Left colon (tissue), 2 donors: ENCODE measurements at regions not wholly inside any gene's neighbourhood (a gene's known extent, or its start where the extent isn't known, plus 50 kb on each side); places are given as distances from the start of the nearest gene placed in this dataset.
"Not testable (repeated sequence)": the region's sequence is repeated elsewhere in the genome, so short reads cannot be mapped to it uniquely, and the experiment has no call there.

Experiments used
- ATAC-seq: fragments of 200-7000 bp; cut with Tn5 transposase; one replicate; pipeline ENCODE4 v1.9.1; 2020; ENCODE audit warnings: mild to moderate bottlenecking, moderate library complexity
- DNase-seq, 2 donors: peaks; one replicate each; pipeline ENCODE4 v3.0.0-alpha.2; 2020
- intact Hi-C, 2 donors: fragments of 100-400 bp; cut with DNase I in 1 of 2; cut with micrococcal nuclease in 1 of 2; formaldehyde crosslinking; loops; one replicate each; pipeline versions ENCODE4 v1.11.2 to v1.14.0; 2022; cut with DNase I, micrococcal nuclease
- donor health status: DM: no; HTN: no; CAD: no.
- donor health status: DM: yes; HTN: yes; CAD: no.

GRCh38 chr2:104904889-104905288 lies 51.0 kb downstream of the POU3F3 start:
- DNase-seq: no peak
- intact Hi-C loops: no loop called here
- ATAC-seq: no peak

- DNase-seq (no peak), ATAC-seq (no peak)
- intact Hi-C loops: no loop called here
These were observed 55.4 kb downstream of the POU3F3 start for GRCh38 chr2:104909317-104909716.

DNA sequence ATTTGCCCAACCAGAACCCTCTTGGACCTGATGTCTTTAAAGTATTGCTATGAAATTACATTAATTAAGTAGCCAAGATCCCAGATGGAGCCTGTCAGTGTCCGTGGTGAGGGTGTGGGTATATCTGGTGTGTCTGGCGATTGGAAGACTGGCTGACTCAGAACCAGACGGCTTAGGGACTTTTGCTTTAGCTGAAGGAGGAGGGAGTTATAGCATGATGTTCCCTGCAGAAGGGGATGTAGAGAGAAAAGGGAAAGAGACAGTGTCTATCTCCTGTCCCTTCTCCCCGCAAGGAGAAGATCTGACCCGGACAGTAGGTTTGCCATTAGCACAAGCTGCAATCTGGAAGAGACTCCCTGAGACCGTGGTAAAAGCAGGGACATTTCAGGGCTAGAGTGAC lies 60.6 kb downstream of the POU3F3 start:
- intact Hi-C loops: no loop called here
- no peak for ATAC-seq

DNA sequence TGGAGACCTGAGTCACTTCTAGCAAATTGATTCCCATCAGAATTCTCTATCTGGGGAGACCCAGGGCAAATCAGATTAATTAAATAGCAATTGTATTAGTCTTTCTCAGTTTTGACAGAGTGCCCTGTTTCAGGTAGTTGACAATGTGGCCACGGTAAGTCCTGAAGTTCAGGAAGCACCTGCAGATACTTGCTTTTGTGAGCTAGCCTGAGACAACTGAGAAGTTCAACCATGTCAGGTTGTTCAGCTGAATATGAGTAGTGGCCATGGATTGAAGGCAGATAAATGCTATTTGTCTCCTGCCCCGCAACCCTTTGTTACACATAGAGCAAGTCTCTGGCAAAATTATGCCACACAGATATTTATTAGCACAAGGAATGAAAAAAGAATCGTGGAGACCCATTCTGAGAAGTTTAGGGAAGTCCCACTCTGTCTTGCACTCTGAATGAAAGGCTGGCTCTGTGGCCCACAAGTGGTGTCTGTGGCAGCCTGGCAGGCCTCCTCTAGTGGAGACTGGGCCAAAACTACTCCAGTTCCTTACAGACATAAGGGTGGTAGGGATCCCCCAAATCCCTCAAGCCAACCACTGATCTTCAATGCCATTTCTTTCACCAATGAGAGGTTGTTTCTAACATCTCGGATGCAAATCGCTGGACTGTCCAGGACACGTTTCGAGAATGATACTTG lies 61.3 kb downstream of the POU3F3 start:
- ATAC-seq (no peak), DNase-seq (no peak)
- intact Hi-C loops: no loop called here

More for the DNA sequence above, 60.6 kb downstream of the POU3F3 start:
- no peak for DNase-seq

DNA sequence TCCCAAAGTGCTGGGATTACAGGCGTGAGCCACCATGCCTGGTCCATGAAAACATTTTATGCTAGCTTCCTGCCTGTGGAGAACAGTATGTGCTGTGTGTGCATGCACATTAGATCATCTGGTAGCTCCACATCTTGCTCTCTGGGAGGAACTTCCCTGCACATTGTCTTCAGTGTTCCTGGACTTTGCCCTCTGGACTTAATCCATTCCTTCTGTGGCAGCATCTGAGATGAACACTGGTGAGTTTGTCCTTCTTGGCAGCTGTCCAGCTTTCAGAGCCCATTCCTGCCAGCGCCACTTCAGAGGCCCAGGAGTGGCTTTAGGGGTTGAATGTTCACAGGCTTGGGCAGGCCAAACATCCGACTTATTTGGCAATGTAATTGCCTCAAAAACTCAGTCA lies 65.2 kb downstream of the POU3F3 start:
- peak; percentile 31 to 34 for DNase-seq
- ATAC-seq: peak; percentile 96
- intact Hi-C loops: no loop called here

- intact Hi-C loops: no loop called here
- DNase-seq (no peak), ATAC-seq (no peak)
These were observed 69.8 kb downstream of the POU3F3 start for GRCh38 chr2:104923665-104924064.

- intact Hi-C loops: no loop called here
- ATAC-seq: no peak
- no peak for DNase-seq
These were observed 75.7 kb downstream of the POU3F3 start for GRCh38 chr2:104929663-104930062.

- ATAC-seq (no peak), DNase-seq (no peak)
- intact Hi-C loops: no loop called here
These were observed 76.8 kb downstream of the POU3F3 start for GRCh38 chr2:104930732-104931131.

DNA sequence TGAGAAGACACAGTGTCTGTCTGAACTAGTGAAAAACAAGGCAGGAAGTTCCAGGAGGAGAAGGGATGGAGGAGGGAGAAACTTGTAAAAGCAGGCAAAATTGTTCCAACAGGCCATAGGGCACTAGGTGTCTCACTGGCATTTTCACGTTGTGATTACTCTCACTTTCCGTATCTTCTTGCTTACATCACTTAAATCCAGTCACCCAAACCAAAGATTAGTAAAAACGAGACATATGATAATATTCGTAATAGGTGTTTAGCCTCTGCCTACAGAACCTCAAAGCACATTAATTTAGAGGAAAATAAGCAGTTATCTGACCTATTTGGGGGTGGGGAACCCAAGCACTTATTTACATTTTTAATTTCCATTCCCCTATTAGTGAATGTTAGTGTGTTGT lies 78.3 kb downstream of the POU3F3 start:
- no peak for DNase-seq
- ATAC-seq: no peak
- intact Hi-C loops: no loop called here

GRCh38 chr2:104933151-104933917 lies 79.4 kb downstream of the POU3F3 start:
- intact Hi-C loops: no loop called here
- no peak for DNase-seq
- no peak for ATAC-seq

DNA sequence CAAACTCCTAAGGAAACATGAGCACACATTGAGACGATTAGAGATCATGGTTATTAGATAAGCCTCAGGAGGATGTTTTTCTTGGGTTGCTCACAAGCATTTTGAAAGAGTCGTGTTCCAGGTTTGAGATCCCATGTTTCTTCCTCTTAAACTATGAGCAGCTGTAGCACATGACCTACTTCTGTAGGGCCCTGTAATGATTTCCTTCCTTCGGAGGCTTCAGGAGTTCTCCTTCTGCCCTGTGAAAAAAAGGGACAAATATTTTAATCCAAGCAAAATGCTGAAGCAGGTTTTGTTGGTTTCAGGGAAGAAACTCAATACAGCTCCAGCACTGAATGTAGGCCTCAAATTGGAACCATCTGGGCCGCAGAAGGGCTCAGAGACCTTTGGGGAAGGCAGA lies 82.6 kb downstream of the POU3F3 start:
- no peak for ATAC-seq
- intact Hi-C loops: no loop called here
- no peak for DNase-seq

DNA sequence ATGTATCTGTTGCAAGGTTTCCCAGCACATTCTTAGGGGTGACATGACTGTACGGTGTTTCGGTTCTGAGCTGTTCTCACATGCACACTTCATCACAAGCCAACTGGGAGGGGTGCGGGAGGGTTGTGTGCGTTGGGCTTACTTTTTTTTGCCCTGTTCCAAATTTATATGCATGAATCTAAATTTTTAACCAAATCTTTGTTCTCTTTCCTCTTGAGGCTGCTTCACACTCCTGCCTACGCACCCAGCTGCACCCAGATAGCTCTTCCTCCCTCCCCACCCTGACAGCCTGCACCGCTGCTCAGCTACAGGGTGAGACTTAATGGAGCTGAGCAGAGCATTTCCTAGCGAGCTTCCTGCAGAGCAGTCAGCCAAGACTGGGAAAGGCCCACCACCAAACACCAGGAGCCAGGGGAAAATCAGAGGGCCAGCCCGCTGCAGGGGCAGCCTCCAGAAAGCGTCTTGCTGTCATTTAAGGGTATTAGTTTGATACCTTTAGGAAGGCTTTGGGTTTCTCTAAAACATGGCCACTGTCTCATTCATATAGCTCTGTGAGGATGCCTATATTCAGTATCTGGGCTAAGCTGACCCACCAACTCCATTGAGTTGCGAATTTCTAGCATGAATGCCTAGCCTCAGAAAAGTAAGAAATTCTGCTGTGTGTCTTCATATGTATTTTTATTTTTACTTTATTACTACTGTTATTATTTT lies 84.5 kb downstream of the POU3F3 start:
- DNase-seq: no peak
- intact Hi-C loops: no loop called here
- ATAC-seq: no peak

DNA sequence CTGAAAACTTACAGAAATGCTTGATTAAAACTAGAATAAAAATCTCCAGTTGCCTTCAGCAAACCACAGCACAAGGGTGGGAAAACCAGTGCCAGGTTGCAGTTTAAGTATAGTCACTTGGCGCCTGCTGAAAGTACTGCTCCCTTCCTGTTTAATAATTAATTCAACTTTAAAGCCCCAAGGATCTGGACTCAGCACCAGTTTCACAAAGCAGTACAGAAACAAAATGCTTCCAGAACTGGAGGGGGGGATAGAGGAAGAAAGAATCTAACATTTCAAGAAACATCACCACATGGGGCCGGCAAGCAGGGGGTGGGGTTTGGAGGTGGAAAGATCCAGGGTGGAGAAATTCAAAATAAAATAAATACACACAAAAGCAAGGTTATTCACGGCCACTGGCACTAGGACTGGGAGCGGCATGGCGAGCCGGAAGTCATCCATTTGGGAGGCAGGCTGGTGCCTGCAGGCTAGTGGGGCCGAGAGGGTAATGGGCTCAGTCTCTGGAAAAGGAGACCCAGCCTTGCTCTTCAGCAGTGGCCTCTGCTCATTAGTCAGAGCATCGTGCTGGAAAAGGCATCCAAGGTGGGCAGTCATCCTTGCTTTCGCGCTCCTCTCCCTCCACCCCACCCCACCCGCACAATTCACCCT lies 85.8 kb downstream of the POU3F3 start:
- intact Hi-C loops: no loop called here
- DNase-seq (peak in 1 of 2 donors; percentile 26), ATAC-seq (peak; percentile 94)

DNA sequence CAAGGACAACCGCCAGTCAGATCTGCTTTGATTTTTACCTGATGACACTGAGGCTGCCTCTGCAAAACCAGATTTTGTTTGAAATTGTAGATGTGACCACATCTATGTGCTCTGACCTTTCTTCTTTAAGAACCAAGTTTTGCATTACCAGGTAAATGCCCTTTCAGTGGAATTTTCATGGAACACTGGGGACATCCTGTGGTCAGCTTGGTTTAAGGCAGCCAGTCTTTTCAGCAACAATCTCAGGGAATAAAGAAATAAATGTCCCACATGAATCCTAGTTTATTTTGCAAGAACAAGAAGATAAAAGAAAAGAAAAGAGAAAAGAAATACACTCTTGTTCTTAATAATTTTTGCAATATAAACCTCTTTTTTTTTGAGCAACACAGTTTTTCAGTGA lies 90.6 kb downstream of the POU3F3 start:
- DNase-seq (no peak), ATAC-seq (peak; percentile 73)
- intact Hi-C loops: no loop called here

GRCh38 chr2:104945121-104945520 lies 91.2 kb downstream of the POU3F3 start:
- intact Hi-C loops: no loop called here
- DNase-seq (no peak), ATAC-seq (no peak)

DNA sequence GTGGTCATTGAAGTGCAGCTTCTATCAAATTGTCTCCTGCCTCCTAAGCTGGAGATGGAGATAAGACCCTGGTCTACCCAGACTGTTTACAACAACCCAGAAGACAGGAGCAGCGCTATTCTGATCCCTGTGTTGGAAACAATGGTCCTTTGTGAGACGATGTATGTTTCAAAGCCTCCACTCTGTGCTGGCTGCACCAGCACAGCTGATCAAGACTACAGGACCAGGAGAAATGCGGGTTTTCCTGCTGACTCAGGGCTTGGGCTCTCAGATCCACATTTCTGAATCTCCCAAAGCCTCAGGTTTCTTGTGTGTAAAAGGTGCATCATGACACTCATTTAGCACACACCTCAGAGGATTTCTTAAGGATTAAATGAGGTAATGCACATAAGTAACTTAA lies 92.0 kb downstream of the POU3F3 start:
- no peak for ATAC-seq
- intact Hi-C loops: no loop called here
- no peak for DNase-seq

DNA sequence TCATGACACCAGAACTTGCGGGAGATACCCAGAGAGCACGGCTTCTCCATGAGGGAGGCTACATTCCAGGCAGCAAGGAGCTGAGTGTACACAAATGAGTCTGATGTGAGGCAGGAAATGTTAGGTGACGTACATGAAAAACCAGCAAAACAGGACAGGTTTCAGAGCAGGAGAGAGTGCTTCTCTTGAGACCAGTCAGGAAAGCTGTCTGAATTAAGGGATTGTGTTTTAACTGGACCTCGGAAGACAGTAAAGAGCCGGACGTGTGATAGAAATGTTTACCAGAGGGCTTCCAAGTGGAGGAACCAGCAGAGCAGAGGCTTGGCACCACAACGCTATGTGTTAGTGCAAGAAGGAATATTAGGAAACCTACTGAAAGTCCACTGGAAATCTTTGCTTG lies 90.4 kb upstream of the MRPS9 start:
- ATAC-seq, intact Hi-C loops, DNase-seq: not testable (repeated sequence)

DNA sequence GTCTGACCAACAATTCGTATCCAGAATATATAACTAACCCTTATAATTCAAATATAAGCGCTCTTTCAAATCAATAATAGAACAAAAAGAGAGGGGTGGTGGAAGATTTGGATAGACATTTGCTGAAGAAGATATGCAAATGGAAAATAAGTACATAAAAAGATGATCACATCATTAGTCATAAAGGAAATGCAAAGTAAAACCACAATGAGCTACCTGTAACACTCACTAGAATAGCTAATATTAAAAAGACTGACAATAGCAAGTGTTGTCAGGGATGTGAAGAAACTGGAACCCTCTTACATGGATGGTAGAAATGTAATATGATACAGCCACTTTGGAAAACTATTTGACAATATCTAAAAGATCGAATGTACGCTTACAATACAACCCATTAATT lies 84.9 kb upstream of the MRPS9 start:
- no peak for ATAC-seq
- intact Hi-C loops: no loop called here
- no peak for DNase-seq

- ATAC-seq (no peak), DNase-seq (no peak)
- intact Hi-C loops: no loop called here
These were observed 72.0 kb upstream of the MRPS9 start for GRCh38 chr2:104965900-104966299.

GRCh38 chr2:104969564-104969963 lies 68.3 kb upstream of the MRPS9 start:
- intact Hi-C loops: no loop called here
- DNase-seq (no peak), ATAC-seq (no peak)
